A673 (cell line): ENCODE measurements at regions not wholly inside any gene's neighbourhood (a gene's known extent, or its start where the extent isn't known, plus 50 kb on each side); places are given as distances from the start of the nearest gene placed in this dataset.

Experiments used
- BruUV-seq: library from RNA; stranded (reverse); fragments of 400-500 nt; replicated peaks from 2 replicates; lab custom pipeline; 2021; lab: Mats Ljungman, UMichigan
- CTCF ChIA-PET: fragments of 300-600 bp; sonication (Branson Sonifier 250); formaldehyde crosslinking; loops from one replicate; lab custom pipeline; 2022; ENCODE audit warnings: antibody characterized with exemption; lab: Charles Lee
- POLR2A ChIA-PET: fragments of 300-600 bp; sonication (Branson Sonifier 250); formaldehyde crosslinking; loops from one replicate; lab custom pipeline; 2022; ENCODE audit warnings: antibody characterized with exemption; ENCODE audit not compliant: low non-redundant PET; lab: Charles Lee
- DNase-seq: peaks from one replicate; pipeline ENCODE4 v3.0.0-alpha.2; 2015; ENCODE audit warnings: low spot score
- H3K27ac ChIP-seq: fragments of 200-600 bp; sonication (generic); 2 replicates; pipeline ENCODE4 v1.5.1; 2016; ENCODE audit warnings: mixed run types, low read depth, mild to moderate bottlenecking, mixed read lengths, antibody characterized with exemption, low read length; ENCODE audit not compliant: poor library complexity, severe bottlenecking
- H3K27me3 ChIP-seq: fragments of 200-600 bp; sonication (generic); replicated peaks from 2 replicates; pipeline ENCODE4 v1.6.1; 2017; ENCODE audit warnings: mixed run types, low read depth, mild to moderate bottlenecking, mixed read lengths, antibody characterized with exemption, low read length; ENCODE audit not compliant: insufficient read depth, poor library complexity
- H3K36me3 ChIP-seq: fragments of 200-600 bp; sonication (generic); 2 replicates; pipeline ENCODE4 v1.6.1; 2016; ENCODE audit warnings: mixed run types, mild to moderate bottlenecking, mixed read lengths, antibody characterized with exemption, low read length; ENCODE audit not compliant: insufficient read depth, poor library complexity, severe bottlenecking
- H3K4me1 ChIP-seq: fragments of 200-600 bp; sonication (generic); 2 replicates; pipeline ENCODE4 v1.6.1; 2017; ENCODE audit warnings: mixed run types, mild to moderate bottlenecking, mixed read lengths, antibody characterized with exemption, low read length; ENCODE audit not compliant: insufficient read depth, poor library complexity, severe bottlenecking
- H3K4me3 ChIP-seq: fragments of 200-600 bp; sonication (generic); 2 replicates; pipeline ENCODE4 v1.5.1; 2016; ENCODE audit warnings: low read depth, mixed run types, mild to moderate bottlenecking, mixed read lengths, low read length; ENCODE audit not compliant: poor library complexity, severe bottlenecking
- H3K9me3 ChIP-seq: fragments of 200-600 bp; sonication (generic); 2 replicates; pipeline ENCODE4 v1.6.1; 2016; ENCODE audit warnings: mixed run types, low read depth, mild to moderate bottlenecking, mixed read lengths, antibody characterized with exemption, low read length; ENCODE audit not compliant: poor library complexity, severe bottlenecking
- EZH2 ChIP-seq: fragments of 200-600 bp; sonication (generic); IDR thresholded peaks from 2 replicates; pipeline ENCODE4 v1.6.1; 2017; ENCODE audit warnings: borderline replicate concordance, low read depth, mild to moderate bottlenecking, mixed read lengths, antibody characterized with exemption, low read length; ENCODE audit not compliant: poor library complexity, severe bottlenecking
- intact Hi-C: fragments of 100-400 bp; cut with micrococcal nuclease; formaldehyde crosslinking; loops from one replicate; pipeline ENCODE4 v1.10.0; 2022; ENCODE audit not compliant: unreplicated experiment
- TF ChIP-seq, protein P1 (sequence below): fragments of 300-800, 200-600 bp; sonication (generic); conservative IDR thresholded peaks from 2 replicates; pipeline ENCODE4 v1.5.1; 2017; ENCODE audit warnings: low read depth, mild to moderate bottlenecking, antibody characterized with exemption, low read length, moderate library complexity, mixed read lengths

DNA sequence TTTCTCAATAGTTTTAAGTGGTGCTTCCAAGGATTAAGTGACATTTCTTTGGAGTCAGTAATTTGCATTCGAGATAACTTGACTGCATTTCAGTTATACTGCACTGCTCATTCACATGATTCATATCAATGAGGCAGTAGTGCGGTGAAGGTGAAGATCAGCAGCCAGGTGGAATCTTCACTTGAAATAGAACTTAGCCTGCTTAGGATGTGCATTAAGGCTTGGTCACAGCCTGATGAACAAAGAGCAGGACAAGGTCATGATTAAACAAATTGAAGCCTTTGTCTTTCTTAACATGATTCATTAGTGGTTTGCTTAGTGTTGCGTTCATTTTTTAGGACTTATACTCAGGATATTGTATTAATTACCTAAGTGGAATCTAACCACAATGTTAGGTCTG is 212.1 kb upstream of the GALNTL6 start:
- ChIA-PET POLR2A (no interaction called here), CTCF (no interaction called here)
- no peak overlapping the region for H3K4me3 ChIP-seq
- no TSS peak for BruUV-seq
- no peaks in the 10 kb centered on the region for H3K36me3 ChIP-seq
- no peak for DNase-seq
- no peaks in the 10 kb centered on the region for H3K9me3 ChIP-seq
- H3K27ac ChIP-seq, result no peak overlapping the region
- H3K4me1 ChIP-seq, result no peaks in the 10 kb centered on the region
- intact Hi-C loops, result no loop called here
- no peaks in the 10 kb centered on the region for H3K27me3 ChIP-seq
- TF ChIP-seq EZH2, result no peak

DNA sequence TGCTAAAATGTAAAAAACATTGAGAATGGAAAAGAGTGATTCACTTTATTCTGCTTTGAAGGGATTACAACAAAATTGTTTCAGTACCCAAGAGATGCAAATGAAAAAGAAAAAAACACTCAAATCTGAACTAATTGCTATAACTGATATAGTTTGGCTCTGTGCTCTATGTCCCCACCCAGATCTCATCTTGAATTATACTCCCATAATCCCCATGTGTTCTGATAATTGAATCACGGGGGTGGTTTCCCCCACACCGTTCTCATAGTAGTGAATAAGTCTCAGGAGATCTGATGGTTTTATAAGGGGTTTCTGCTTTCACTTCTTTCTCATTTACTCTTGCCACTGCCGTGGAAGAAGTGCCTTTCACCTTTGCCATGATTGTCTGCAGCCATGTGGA is 213.6 kb upstream of the GALNTL6 start:
- CTCF ChIA-PET, result no interaction called here
- Histone ChIP-seq H3K4me3 (no peak overlapping the region), H3K9me3 (no peaks in the 10 kb centered on the region), H3K36me3 (no peaks in the 10 kb centered on the region), H3K4me1 (no peaks in the 10 kb centered on the region), H3K27ac (no peak overlapping the region), H3K27me3 (no peaks in the 10 kb centered on the region)
- TF ChIP-seq, protein P1, sequence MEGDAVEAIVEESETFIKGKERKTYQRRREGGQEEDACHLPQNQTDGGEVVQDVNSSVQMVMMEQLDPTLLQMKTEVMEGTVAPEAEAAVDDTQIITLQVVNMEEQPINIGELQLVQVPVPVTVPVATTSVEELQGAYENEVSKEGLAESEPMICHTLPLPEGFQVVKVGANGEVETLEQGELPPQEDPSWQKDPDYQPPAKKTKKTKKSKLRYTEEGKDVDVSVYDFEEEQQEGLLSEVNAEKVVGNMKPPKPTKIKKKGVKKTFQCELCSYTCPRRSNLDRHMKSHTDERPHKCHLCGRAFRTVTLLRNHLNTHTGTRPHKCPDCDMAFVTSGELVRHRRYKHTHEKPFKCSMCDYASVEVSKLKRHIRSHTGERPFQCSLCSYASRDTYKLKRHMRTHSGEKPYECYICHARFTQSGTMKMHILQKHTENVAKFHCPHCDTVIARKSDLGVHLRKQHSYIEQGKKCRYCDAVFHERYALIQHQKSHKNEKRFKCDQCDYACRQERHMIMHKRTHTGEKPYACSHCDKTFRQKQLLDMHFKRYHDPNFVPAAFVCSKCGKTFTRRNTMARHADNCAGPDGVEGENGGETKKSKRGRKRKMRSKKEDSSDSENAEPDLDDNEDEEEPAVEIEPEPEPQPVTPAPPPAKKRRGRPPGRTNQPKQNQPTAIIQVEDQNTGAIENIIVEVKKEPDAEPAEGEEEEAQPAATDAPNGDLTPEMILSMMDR, result no peak
- TF ChIP-seq EZH2, result no peak
- BruUV-seq, result no TSS peak
- no peak for DNase-seq
- POLR2A ChIA-PET, result no interaction called here
- intact Hi-C loops, result no loop called here

DNA sequence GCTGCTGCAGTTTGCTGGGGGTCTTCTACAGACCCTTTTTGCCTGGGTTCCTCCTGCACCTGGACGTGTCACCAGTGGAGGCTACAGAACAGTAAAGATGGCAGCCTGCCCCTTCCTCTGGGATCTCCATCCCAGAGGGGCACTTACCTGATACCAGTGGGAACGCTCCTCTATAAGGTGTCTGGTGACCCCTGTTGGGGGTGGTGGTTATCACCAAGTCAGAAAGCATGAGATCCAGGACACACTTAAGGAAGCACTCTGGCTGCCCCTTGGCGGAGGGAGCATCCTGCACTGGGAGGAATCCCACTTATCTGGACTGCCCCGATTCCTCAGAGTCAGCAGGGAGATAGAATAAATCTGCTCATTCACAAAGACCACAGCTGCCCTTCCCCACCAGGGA is 218.9 kb upstream of the GALNTL6 start:
- ChIA-PET POLR2A (no interaction called here), CTCF (no interaction called here)
- no TSS peak for BruUV-seq
- Histone ChIP-seq H3K36me3 (no peaks in the 10 kb centered on the region), H3K4me1 (no peaks in the 10 kb centered on the region), H3K27me3 (no peaks in the 10 kb centered on the region), H3K27ac (no peak overlapping the region), H3K4me3 (no peak overlapping the region), H3K9me3 (no peaks in the 10 kb centered on the region)
- TF ChIP-seq, protein P1, result no peak
- TF ChIP-seq EZH2, result no peak
- no peak for DNase-seq
- intact Hi-C loops, result no loop called here

DNA sequence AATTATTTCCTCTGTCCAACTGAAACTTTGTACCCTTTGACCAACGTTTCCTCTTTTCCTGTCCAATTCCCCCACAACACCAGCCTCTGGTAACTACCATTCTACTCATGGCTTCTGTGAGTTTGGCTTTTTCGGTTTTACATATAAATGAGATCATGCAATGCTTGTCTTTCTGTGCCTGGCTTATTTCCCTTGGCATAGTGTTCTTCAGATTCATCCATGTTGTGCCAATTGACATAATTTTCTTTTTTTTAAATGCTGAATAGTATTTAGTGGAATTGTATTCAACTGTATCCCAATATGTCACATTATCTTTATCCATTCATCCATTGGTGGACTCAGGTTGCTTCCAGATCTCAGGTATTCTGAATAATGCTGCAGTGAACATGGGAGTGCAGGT is 222.5 kb upstream of the GALNTL6 start:
- BruUV-seq, result no TSS peak
- no peaks in the 10 kb centered on the region for H3K9me3 ChIP-seq
- no peaks in the 10 kb centered on the region for H3K36me3 ChIP-seq
- ChIA-PET CTCF (no interaction called here), POLR2A (no interaction called here)
- TF ChIP-seq, protein P1, result no peak
- no peak for TF ChIP-seq EZH2
- H3K27me3 ChIP-seq, result no peaks in the 10 kb centered on the region
- no peak for DNase-seq
- no peak overlapping the region for H3K4me3 ChIP-seq
- intact Hi-C loops, result no loop called here
- H3K4me1 ChIP-seq, result no peaks in the 10 kb centered on the region
- H3K27ac ChIP-seq, result no peak overlapping the region
